GM12891 (cell line): ENCODE measurements at regions not wholly inside any gene's neighbourhood (a gene's known extent, or its start where the extent isn't known, plus 50 kb on each side); places are given as distances from the start of the nearest gene placed in this dataset.

Source experiments
- POLR2A ChIP-seq: IDR thresholded peaks from 2 replicates; pipeline ENCODE4 v1.6.1; 2011; ENCODE audit warnings: low read depth, low read length, control low read depth
- POLR2AphosphoS5 ChIP-seq: IDR thresholded peaks from 2 replicates; pipeline ENCODE4 v1.6.1; 2011; ENCODE audit warnings: low read depth, low read length, control low read depth
- SPI1 ChIP-seq: IDR thresholded peaks from 2 replicates; pipeline ENCODE4 v1.6.1; 2011; ENCODE audit warnings: low read depth, low read length, control low read depth
- TAF1 ChIP-seq: IDR thresholded peaks from 2 replicates; pipeline ENCODE4 v1.6.1; 2011; ENCODE audit warnings: low read depth, low read length, control low read depth

DNA sequence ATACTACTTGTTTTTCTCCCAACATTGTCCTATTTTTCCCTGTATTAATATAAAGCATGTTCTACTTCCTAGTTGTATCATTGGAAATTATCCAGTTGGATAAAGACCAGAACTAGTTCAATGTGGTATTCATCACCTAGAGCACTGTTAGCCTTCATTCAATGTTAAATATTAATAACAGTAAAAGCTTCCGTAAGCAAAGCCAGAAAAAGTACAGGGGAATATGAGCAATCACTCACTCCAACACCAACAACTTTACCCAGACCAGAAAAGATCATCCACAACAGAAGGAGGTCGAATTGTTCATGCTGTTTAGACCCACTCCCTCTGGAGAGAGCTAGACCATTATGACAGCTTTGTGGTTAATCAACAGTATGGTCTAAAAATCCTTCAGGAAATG is 728.4 kb downstream of the MAT2B start:
- TF ChIP-seq POLR2A: no peak
- TF ChIP-seq POLR2AphosphoS5: no peak
- TF ChIP-seq TAF1: no peak
- no peak for TF ChIP-seq SPI1
